ENCODE measurements at regions not wholly inside any gene's neighbourhood (a gene's known extent, or its start where the extent isn't known, plus 50 kb on each side); places are given as distances from the start of the nearest gene placed in this dataset.

- TF ChIP-seq REST (IDR thresholded peaks at IDR 0.05; ENCODE audit: low read depth): no peak
- no peak for TF ChIP-seq RAD21 (IDR thresholded peaks at IDR 0.05; ENCODE audit: low read depth)
- no peak for TF ChIP-seq MAX (IDR thresholded peaks at IDR 0.05)
- TF ChIP-seq YY1 (IDR thresholded peaks at IDR 0.05; ENCODE audit: low read depth): no peak
- no peak for TF ChIP-seq FOXM1 (IDR thresholded peaks at IDR 0.05; ENCODE audit: borderline replicate concordance, low read depth)
These were observed 111.2 kb downstream of the CEP44 start for GRCh38 chr4:174394915-174395314.

Measured in Ishikawa (cell line).